Right ventricle myocardium inferior (tissue), 1 donor: ENCODE measurements at regions not wholly inside any gene's neighbourhood (a gene's known extent, or its start where the extent isn't known, plus 50 kb on each side); places are given as distances from the start of the nearest gene placed in this dataset. TPM values are rescaled to one million over a fixed set of nuclear protein-coding genes. Genes with fewer than 3 reads are reported as not detected.

Experiments
- ATAC-seq: fragments of 200-7000 bp; cut with Tn5 transposase; one replicate; pipeline ENCODE4 v1.9.1; 2020; ENCODE audit warnings: mild to moderate bottlenecking, moderate library complexity
- DNase-seq: peaks from one replicate; pipeline ENCODE4 v3.0.0; 2021; ENCODE audit errors: missing footprints
- intact Hi-C: fragments of 100-400 bp; cut with DNase I; formaldehyde crosslinking; loops from one replicate; pipeline ENCODE4 v1.11.0; 2022
- microRNA-seq: library from miRNA; unstranded; fragments of <30 nt; microRNA quantifications from one replicate; pipeline ENCODE4 v1.2.0, GENCODE V29; 2020
- donor health status: DM: no; HTN: yes; CAD: no; lungs with severe emphysema.

DNA sequence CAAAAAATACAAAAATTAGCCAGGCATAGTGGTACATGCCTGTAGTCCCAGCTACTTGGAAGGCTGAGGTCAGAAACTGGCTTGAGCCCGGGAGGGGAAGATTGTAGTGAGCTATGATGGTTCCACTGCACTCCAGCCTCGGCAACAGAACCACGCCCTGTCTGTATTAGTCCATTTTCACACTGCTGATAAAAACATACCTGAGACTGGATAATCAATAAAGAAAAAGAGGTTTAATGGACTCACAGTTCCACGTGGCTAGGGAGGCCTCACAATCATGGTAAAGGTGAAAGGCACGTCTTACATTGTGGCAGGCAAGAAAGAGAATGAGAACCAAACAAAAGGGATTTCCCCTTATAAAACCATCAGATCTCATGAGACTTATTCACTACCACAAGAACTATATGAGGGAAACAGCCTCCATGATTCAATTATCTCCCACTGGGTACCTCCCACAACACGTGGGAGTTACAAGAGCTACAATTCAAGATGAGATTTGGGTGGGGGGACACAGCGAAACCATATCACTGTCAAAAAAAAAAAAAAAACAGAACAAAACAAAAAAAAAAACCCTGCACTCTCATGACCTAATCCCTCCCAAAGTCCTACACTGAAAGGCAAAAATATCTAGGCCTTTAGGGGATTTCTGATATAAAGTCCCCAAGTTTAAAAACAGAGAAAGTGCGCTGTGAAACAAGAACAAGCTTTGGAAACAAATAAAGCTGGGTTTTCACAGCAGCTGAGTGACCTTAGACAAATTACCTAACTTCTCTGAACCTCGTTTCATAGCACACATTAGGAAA is 224.7 kb downstream of the IGSF11 start:
- ATAC-seq (no peak), DNase-seq (no peak)
- intact Hi-C loops, result no loop called here

DNA sequence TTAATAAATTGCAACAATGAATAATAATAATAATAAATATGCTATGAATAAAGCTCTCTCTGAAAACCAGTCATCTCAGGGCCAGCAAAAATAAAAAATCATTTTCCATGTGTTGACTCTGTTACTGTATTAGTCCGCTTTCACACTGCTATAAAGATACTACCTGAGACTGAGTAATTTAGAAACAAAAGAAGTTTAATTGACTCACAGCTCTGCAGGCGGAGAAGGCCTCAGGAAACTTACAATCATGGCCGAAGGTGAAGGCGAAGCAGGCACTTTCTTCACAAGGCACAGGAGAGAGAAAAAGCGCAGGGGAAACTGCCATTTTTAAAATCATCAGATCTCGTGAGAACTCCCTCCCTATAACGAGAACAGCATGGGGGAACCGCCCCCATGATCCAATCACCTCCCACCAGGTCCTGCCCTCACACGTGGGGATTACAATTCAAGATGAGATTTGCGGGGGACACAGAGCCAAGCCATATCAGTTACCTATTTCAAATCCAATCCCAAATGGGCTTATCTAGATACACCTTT is 224.1 kb downstream of the IGSF11 start:
- ATAC-seq (no peak), DNase-seq (no peak)
- intact Hi-C loops, result no loop called here

DNA sequence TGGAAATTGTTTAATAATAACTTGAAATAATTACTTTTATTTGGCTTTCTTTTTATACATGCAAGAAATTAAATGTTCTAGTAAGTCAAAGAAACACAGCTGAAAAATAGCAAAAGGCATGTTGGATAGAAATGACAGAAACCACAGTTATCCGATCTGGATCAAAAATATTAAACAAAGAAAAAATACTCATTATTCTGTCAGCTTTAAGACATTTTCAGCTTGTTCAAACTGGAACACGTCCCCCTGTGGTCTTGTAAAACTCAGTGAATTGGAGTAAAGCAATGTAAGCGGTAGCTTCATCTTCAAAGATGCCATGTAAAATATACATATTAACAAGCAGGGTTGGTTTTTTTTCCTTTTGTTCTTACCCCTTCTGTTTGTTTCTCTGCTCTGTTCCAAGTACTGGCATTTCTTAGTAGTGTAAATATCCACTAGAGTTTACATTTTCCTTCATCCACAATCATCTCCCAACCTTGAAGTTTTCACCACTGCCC is 223.4 kb downstream of the IGSF11 start:
- ATAC-seq, result no peak
- intact Hi-C loops, result no loop called here
- DNase-seq, result no peak

DNA sequence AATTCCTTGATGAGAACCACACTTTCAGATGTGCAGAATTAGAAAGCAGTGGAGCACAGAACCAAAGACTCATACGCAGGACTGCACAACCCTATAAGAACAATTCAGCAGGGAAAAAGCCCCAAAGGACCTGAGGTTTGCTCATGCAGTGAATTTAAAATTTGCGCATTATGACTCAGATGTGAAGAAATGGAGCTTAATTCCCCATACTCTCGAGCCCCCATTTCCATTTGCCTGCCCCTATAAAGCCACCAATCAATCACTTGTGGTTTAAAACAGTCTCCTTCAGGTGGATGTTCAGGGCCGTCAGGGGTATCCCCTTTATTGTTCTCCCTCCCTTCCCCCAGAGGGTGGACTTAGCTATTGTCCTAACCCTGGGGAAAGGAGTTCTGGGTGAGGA is 221.2 kb downstream of the IGSF11 start:
- ATAC-seq (no peak), DNase-seq (no peak)
- intact Hi-C loops, result no loop called here

DNA sequence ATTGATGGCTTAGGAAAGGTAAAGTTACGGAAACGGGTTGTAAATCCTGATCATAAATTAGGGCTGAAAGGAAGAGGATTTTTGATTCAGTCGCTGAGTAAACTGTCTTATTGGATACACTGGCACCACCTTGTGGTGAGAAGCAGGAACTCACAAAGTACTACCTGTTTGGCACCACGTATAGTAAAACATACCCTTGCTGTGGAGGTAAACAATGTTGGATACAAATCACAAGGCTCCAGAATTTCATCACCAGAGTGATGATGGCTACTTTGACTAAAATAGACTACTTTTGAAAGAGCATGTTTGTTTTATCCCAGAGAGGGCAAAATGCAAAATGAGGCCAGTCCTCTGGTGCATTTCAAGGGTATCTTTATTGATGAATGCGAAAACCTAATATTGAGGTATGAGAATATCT is 216.9 kb downstream of the IGSF11 start:
- intact Hi-C loops, result no loop called here
- DNase-seq, result no peak

DNA sequence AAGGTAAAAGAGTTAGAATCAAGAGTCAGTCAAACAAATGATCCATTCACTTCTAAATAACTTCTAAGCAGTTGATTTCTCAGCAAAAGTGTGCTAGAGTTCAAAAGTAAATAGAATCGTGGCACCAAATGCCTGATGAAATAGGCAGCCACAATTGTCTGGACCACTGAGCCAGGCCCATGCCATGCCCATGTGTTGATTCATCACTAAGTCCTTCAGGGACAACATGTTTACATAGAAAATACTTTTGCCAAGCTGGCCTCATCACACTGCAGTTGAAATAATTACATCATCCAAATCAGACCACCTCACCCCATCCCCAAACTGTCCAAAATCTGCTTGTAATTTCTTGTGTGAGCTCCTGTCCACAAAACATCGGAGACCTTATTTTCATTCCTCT is 216.3 kb downstream of the IGSF11 start:
- intact Hi-C loops, result no loop called here
- ATAC-seq (no peak), DNase-seq (no peak)

More for the DNA sequence above, 216.9 kb downstream of the IGSF11 start:
- no peak for ATAC-seq

DNA sequence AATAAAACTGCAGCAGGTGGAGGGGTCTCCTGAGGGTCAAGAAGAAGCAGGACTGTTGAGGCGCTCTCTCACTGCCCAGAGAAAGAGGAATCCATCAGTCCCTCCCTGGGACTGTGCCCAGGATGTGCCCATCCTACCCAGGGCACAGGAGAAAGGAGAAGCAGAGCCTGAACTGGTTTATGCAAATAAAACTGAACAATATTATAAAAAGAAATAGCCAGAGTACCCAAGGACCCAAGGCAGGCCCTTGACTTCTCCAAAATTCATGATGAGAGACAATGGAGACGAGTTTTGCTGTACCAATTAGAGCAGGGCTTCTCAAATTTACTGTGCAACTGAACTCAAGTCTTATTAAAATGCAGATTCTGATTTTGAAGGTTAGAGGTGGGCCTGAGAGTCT is 211.0 kb downstream of the IGSF11 start:
- DNase-seq, result no peak
- intact Hi-C loops, result no loop called here
- ATAC-seq, result no peak

DNA sequence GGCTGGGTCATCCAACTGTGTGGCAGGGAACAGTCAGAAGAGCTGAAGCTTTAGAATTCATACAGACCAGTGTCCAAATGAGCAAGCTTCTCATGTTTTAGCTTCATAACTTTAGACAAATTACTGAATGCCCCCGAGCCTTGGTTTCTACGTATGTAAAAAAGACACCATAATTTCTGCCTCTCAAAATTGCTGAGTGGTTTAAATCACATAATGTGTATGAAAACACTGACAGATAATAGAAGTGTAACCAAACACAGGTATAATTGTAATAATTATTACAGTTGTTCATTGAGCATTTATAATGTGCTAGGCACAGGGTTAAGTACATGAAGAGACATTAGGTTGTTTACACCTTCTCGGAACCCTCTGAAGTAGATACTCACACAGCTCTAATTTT is 207.2 kb downstream of the IGSF11 start:
- ATAC-seq (no peak), DNase-seq (no peak)
- intact Hi-C loops, result no loop called here

DNA sequence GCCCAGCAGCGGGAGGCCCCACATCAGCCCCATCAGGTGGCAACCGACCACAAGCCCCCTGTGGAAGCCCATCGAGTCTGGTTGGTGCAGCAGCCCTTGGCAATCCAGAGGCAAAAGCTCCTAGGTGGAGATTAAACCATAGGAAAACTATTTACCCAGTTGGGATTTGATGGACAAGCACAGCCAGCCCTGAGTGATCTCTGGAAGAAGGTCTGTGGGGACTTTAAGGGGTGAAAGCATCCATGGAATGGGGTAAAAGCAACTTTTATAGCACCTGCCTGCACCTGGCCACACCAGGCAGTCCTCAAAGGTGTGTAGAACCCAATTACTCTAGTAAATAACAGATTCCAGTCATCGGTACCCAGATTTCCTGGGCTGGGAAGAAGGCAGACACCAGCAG is 206.3 kb downstream of the IGSF11 start:
- no peak for ATAC-seq

DNA sequence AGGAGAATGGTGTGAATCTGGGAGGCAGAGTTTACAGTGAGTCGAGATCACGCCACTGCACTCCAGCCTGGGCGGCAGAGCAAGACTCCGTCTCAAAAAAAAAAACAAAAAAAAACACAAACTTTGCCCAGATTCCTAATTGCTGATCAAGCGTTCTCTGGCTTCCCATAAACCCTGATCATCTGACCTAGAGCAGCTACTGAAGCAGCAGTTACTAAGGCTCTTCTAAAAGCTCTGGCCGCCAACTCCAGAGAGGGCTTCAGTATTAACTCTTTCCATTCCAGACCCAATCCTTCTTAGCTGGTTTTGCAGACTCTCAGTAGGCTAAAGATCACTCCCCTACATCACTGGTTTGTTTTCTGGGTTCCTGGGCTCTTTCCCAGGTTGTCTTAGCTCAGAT is 201.6 kb downstream of the IGSF11 start:
- ATAC-seq, result no peak
- intact Hi-C loops, result no loop called here
- no peak for DNase-seq

More for the DNA sequence above, 206.3 kb downstream of the IGSF11 start:
- no peak for DNase-seq
- intact Hi-C loops, result no loop called here

DNA sequence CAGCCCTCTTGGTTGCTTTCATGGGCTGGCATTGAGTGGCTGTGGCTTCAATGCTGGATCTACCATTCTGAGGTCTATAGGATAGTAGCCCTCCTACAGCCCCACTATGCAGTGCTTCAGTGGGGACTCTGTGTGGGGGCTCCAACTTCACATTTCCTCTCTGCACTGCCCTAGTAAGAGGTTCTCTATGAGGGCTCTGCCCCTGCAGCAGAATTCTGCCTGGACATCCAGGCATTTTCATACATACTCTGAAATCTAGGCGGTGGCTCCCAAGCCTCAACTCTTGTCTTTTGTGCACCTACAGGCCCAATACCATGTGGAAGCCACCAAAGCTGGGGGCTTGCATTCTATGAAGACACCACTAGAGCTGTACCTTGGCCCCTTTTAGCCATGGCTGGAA is 195.8 kb downstream of the IGSF11 start:
- no peak for DNase-seq
- ATAC-seq, result no peak
- intact Hi-C loops, result no loop called here

DNA sequence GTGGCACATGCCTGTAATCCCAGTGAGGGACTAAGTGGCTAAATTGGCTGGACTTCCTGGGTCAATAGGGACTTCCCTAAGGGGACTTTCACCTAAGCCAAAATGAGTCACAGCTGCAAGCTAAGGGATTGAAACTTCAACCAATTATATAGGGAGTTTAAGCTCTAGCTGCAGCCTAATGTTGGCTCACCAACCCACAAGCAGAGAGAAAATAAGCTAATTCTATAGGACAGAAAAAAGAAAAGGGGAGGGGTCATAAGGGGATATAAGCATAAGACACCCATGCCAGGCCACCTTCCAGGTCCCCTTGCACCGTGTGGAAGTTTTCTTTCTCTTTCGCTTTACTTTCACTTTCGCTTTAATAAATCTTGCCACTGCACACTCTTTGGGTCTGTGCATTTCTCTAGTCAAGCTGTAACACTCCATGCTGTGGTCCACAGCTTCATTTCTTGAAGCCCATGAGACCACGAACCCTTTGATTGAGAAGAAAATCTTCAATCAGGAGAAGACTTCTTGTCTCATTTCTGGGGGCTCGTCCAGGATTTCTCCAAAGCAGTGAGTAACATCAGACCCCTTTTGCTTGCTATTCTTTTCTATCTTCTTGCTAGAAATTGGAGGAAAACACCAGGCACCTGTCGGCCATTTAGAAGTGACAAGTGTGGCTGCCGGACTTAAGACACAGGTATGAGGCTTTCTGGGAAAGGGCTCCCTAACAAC is 192.3 kb downstream of the IGSF11 start:
- DNase-seq, result no peak
- intact Hi-C loops, result no loop called here
- no peak for ATAC-seq

DNA sequence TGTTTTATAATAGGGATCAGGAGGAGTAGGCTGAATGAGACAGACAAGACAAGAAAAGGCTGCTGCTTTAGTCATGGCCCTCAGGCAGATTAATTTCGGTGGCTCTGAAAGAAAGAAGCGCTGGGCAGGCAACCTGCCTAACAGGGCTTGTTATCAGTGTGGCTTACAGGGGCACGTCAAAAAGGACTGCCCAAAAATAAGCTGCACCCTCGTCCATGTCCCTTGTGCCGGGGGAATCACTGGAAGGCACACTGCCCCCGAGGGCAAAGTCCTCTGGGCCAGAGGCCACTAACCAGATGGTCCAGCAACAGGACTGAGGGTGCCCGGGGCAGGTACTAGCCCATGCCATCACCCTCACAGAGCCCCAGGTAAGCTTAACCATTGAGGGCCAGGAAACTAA is 188.5 kb downstream of the IGSF11 start:
- ATAC-seq (no peak), DNase-seq (no peak)
- intact Hi-C loops, result no loop called here

Small RNA genes lying in the stretch of these regions (microRNA-seq; reads per million reads assigned to microRNA genes)
- gene MIR4447, result not detected
